Caco-2 (cell line): ENCODE measurements at regions not wholly inside any gene's neighbourhood (a gene's known extent, or its start where the extent isn't known, plus 50 kb on each side); places are given as distances from the start of the nearest gene placed in this dataset.

Source experiments
- BruUV-seq: library from RNA; stranded (reverse); fragments of 400-500 nt; replicated peaks from 2 replicates; lab custom pipeline; 2021; lab: Mats Ljungman, UMichigan
- CTCF ChIA-PET: fragments of 300-600 bp; sonication (Branson Sonifier 250); formaldehyde crosslinking; loops from one replicate; lab custom pipeline; 2022; ENCODE audit warnings: antibody characterized with exemption; lab: Charles Lee
- POLR2A ChIA-PET: fragments of 300-600 bp; sonication (Branson Sonifier 250); formaldehyde crosslinking; loops from one replicate; lab custom pipeline; 2022; ENCODE audit warnings: antibody characterized with exemption; lab: Charles Lee
- DNase-seq, 2 experiments: peaks; one replicate each; pipeline versions ENCODE4 v3.0.0 to v3.0.0-alpha.2; 2020 to 2022
- H3K27me3 ChIP-seq: replicated peaks from 2 replicates; pipeline ENCODE4 v1.6.0; 2011; ENCODE audit warnings: low read length; ENCODE audit not compliant: control insufficient read depth, insufficient read depth
- H3K36me3 ChIP-seq: 2 replicates; pipeline ENCODE4 v1.5.1; 2011; ENCODE audit warnings: low read length; ENCODE audit not compliant: control insufficient read depth, insufficient read depth
- H3K4me1 ChIP-seq: fragments of 250-450 bp; sonication (Bioruptor Pico); 2 replicates; pipeline ENCODE4 v1.5.1; 2020; ENCODE audit warnings: mild to moderate bottlenecking
- H3K4me3 ChIP-seq: 2 replicates; pipeline ENCODE4 v1.5.1; 2011; ENCODE audit warnings: low read depth, mild to moderate bottlenecking, control low read depth, low read length
- H3K9me3 ChIP-seq: fragments of 250-450 bp; sonication (Bioruptor Pico); 2 replicates; pipeline ENCODE4 v1.5.1; 2020; ENCODE audit warnings: mild to moderate bottlenecking, moderate library complexity
- H3K27ac Mint-ChIP-seq: one replicate; pipeline ENCODE4 v1.8.0; 2022; ENCODE audit warnings: mixed read lengths; ENCODE audit not compliant: unreplicated experiment
- H3K27me3 Mint-ChIP-seq: one replicate; pipeline ENCODE4 v1.8.0; 2022; ENCODE audit warnings: mixed read lengths; ENCODE audit not compliant: insufficient read depth, unreplicated experiment
- H3K36me3 Mint-ChIP-seq: one replicate; pipeline ENCODE4 v1.8.0; 2022; ENCODE audit warnings: mild to moderate bottlenecking, mixed read lengths; ENCODE audit not compliant: insufficient read depth, unreplicated experiment
- H3K4me1 Mint-ChIP-seq: one replicate; pipeline ENCODE4 v1.8.0; 2022; ENCODE audit warnings: low read depth, mixed read lengths; ENCODE audit not compliant: unreplicated experiment
- H3K4me3 Mint-ChIP-seq: one replicate; pipeline ENCODE4 v1.8.0; 2022; ENCODE audit warnings: mild to moderate bottlenecking, moderate library complexity, mixed read lengths; ENCODE audit not compliant: unreplicated experiment
- H3K9me3 Mint-ChIP-seq: one replicate; pipeline ENCODE4 v1.8.0; 2022; ENCODE audit warnings: mixed read lengths; ENCODE audit not compliant: unreplicated experiment
- CTCF ChIP-seq, 2 experiments: fragments of 200-600 bp in 1 of 2; IDR thresholded peaks; 1 replicate in 1 of 2; 2 replicates in 1 of 2; pipeline versions ENCODE4 v1.5.1 to v1.8.0; 2011 to 2022; ENCODE audit warnings: antibody characterized with exemption in 1 of 2, control low read depth in 1 of 2, inconsistent platforms in 1 of 2, low read depth in 1 of 2, low read length in 1 of 2, mild to moderate bottlenecking in 1 of 2, moderate library complexity in 1 of 2; ENCODE audit not compliant: insufficient read depth in 1 of 2, severe bottlenecking in 1 of 2, unreplicated experiment in 1 of 2
- intact Hi-C: fragments of 100-400 bp; cut with micrococcal nuclease; formaldehyde crosslinking; loops from one replicate; pipeline ENCODE4 v1.10.0; 2022; ENCODE audit not compliant: unreplicated experiment

GRCh38 chr14:41397926-41398325, 208.8 kb upstream of the LRFN5 start:
- no peaks in the 10 kb centered on the region for H3K36me3 ChIP-seq
- no peaks in the 10 kb centered on the region for H3K9me3 Mint-ChIP-seq
- no peak for TF ChIP-seq CTCF (IDR thresholded peaks at IDR 0.05; ENCODE audit: insufficient read depth in 1 of 2, low read depth in 1 of 2, low read length in 1 of 2, severe bottlenecking in 1 of 2, unreplicated experiment in 1 of 2)
- no TSS peak for BruUV-seq
- H3K4me1 ChIP-seq = no peaks in the 10 kb centered on the region
- intact Hi-C loops = no loop called here
- no peaks in the 10 kb centered on the region for H3K27me3 Mint-ChIP-seq
- no peak overlapping the region for H3K4me3 Mint-ChIP-seq
- H3K4me3 ChIP-seq = no peak overlapping the region
- H3K9me3 ChIP-seq = no peaks in the 10 kb centered on the region
- H3K36me3 Mint-ChIP-seq = no peaks in the 10 kb centered on the region
- CTCF ChIA-PET = no interaction called here
- H3K27me3 ChIP-seq = no peaks in the 10 kb centered on the region
- H3K27ac Mint-ChIP-seq = no peak overlapping the region
- POLR2A ChIA-PET = no interaction called here
- H3K4me1 Mint-ChIP-seq = no peaks in the 10 kb centered on the region
- no peak for DNase-seq

GRCh38 chr14:41393512-41393911, 213.2 kb upstream of the LRFN5 start:
- DNase-seq = no peak
- intact Hi-C loops = no loop called here
- Histone ChIP-seq H3K9me3 (no peaks in the 10 kb centered on the region), H3K27me3 (no peaks in the 10 kb centered on the region), H3K4me1 (no peaks in the 10 kb centered on the region), H3K4me3 (no peak overlapping the region), H3K36me3 (no peaks in the 10 kb centered on the region)
- H3K4me1 Mint-ChIP-seq = no peaks in the 10 kb centered on the region
- POLR2A ChIA-PET = no interaction called here
- peaks cover 6% of the 10 kb centered on the region for H3K27me3 Mint-ChIP-seq
- CTCF ChIA-PET = no interaction called here
- no peak overlapping the region for H3K27ac Mint-ChIP-seq
- BruUV-seq = no TSS peak
- no peaks in the 10 kb centered on the region for H3K9me3 Mint-ChIP-seq
- no peaks in the 10 kb centered on the region for H3K36me3 Mint-ChIP-seq
- TF ChIP-seq CTCF (IDR thresholded peaks at IDR 0.05; ENCODE audit: insufficient read depth in 1 of 2, low read depth in 1 of 2, low read length in 1 of 2, severe bottlenecking in 1 of 2, unreplicated experiment in 1 of 2) = no peak
- no peak overlapping the region for H3K4me3 Mint-ChIP-seq

GRCh38 chr14:41392226-41392625, 214.4 kb upstream of the LRFN5 start:
- H3K9me3 Mint-ChIP-seq = no peaks in the 10 kb centered on the region
- Histone ChIP-seq H3K36me3 (no peaks in the 10 kb centered on the region), H3K9me3 (no peaks in the 10 kb centered on the region), H3K4me3 (no peak overlapping the region), H3K4me1 (no peaks in the 10 kb centered on the region), H3K27me3 (no peaks in the 10 kb centered on the region)
- no peak overlapping the region for H3K4me3 Mint-ChIP-seq
- no peak for TF ChIP-seq CTCF (IDR thresholded peaks at IDR 0.05; ENCODE audit: insufficient read depth in 1 of 2, low read depth in 1 of 2, low read length in 1 of 2, severe bottlenecking in 1 of 2, unreplicated experiment in 1 of 2)
- no peaks in the 10 kb centered on the region for H3K4me1 Mint-ChIP-seq
- H3K36me3 Mint-ChIP-seq = no peaks in the 10 kb centered on the region
- peaks cover 6% of the 10 kb centered on the region for H3K27me3 Mint-ChIP-seq
- H3K27ac Mint-ChIP-seq = no peak overlapping the region
- no peak for DNase-seq
- ChIA-PET CTCF (no interaction called here), POLR2A (no interaction called here)
- intact Hi-C loops = no loop called here
- BruUV-seq = no TSS peak
